PFSK-1 (cell line): ENCODE measurements at regions not wholly inside any gene's neighbourhood (a gene's known extent, or its start where the extent isn't known, plus 50 kb on each side); places are given as distances from the start of the nearest gene placed in this dataset.

Source experiments
- FOXP2 ChIP-seq: optimal IDR thresholded peaks from 2 replicates; pipeline ENCODE3; 2011; ENCODE audit warnings: borderline replicate concordance, control low read depth, inconsistent platforms; ENCODE audit not compliant: insufficient read depth; ENCODE audit errors: extremely low read length, extremely low read depth
- POLR2AphosphoS5 ChIP-seq: IDR thresholded peaks from 2 replicates; pipeline ENCODE4 v1.6.1; 2012; ENCODE audit warnings: low read depth, mild to moderate bottlenecking, control low read depth, low read length, moderate library complexity
- SIN3A ChIP-seq: IDR thresholded peaks from 2 replicates; pipeline ENCODE4 v1.6.1; 2012; ENCODE audit warnings: mild to moderate bottlenecking, low read length, moderate library complexity, borderline replicate concordance; ENCODE audit not compliant: insufficient read depth
- TAF1 ChIP-seq: IDR thresholded peaks from 2 replicates; pipeline ENCODE4 v1.6.1; 2012; ENCODE audit warnings: low read length, control low read depth, borderline replicate concordance; ENCODE audit not compliant: insufficient read depth
- TF ChIP-seq, protein P1 (sequence below), 2 experiments: IDR thresholded peaks; 2 replicates each; pipeline versions ENCODE4 v1.6.1 to v1.8.0; 2011 to 2012; ENCODE audit warnings: low read depth in 2 of 2, low read length in 2 of 2, control low read depth in 1 of 2, inconsistent platforms in 1 of 2, mild to moderate bottlenecking in 1 of 2, moderate library complexity in 1 of 2; ENCODE audit not compliant: insufficient read depth in 1 of 2

DNA sequence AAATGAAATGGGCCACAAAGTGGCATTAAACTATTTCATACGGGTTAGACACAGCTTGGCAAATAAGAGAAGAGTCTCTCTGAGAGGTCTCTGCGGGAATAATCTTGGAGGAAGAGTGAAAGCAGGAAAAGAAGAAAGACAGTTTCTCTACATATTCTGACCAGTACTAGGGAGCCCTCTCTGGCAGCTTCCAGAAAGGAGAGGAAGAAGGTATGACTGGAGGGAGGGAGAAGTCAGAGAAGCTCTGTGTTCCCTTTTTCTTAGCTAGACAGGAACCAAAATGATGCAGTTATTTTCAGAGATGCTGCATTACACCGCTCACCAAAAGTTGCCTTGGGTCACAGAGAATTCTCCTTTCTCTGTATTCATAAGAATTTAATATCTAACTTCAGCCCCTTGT, 382.1 kb downstream of the KCNA4 start:
- TF ChIP-seq, protein P1, sequence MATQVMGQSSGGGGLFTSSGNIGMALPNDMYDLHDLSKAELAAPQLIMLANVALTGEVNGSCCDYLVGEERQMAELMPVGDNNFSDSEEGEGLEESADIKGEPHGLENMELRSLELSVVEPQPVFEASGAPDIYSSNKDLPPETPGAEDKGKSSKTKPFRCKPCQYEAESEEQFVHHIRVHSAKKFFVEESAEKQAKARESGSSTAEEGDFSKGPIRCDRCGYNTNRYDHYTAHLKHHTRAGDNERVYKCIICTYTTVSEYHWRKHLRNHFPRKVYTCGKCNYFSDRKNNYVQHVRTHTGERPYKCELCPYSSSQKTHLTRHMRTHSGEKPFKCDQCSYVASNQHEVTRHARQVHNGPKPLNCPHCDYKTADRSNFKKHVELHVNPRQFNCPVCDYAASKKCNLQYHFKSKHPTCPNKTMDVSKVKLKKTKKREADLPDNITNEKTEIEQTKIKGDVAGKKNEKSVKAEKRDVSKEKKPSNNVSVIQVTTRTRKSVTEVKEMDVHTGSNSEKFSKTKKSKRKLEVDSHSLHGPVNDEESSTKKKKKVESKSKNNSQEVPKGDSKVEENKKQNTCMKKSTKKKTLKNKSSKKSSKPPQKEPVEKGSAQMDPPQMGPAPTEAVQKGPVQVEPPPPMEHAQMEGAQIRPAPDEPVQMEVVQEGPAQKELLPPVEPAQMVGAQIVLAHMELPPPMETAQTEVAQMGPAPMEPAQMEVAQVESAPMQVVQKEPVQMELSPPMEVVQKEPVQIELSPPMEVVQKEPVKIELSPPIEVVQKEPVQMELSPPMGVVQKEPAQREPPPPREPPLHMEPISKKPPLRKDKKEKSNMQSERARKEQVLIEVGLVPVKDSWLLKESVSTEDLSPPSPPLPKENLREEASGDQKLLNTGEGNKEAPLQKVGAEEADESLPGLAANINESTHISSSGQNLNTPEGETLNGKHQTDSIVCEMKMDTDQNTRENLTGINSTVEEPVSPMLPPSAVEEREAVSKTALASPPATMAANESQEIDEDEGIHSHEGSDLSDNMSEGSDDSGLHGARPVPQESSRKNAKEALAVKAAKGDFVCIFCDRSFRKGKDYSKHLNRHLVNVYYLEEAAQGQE (IDR thresholded peaks at IDR 0.05; ENCODE audit: insufficient read depth in 1 of 2, low read depth in 2 of 2, low read length in 2 of 2), result no peak
- no peak for TF ChIP-seq TAF1
- TF ChIP-seq SIN3A, result no peak
- TF ChIP-seq POLR2AphosphoS5, result no peak
- TF ChIP-seq FOXP2, result no peak

DNA sequence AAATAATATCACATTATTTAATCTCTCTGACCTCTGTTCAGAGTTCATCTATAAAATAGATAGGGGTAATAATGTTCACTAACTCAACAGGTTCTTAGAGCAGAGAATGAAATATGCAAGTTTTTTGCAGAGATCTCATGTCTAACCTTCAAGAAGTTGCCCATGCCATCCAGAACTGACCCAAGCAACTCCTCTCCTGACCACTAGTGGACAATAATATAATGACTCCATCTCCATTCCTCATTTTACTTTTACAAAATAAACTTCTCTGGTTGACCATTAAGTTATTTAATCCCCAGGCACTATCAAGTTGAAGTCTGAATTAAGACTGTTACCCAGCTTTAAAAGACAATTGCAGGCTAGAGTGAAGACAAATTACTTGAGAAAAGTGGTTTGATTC, 382.6 kb downstream of the KCNA4 start:
- TF ChIP-seq FOXP2 (no peak), SIN3A (no peak), POLR2AphosphoS5 (no peak), TAF1 (no peak)
- TF ChIP-seq, protein P1 (IDR thresholded peaks at IDR 0.05; ENCODE audit: insufficient read depth in 1 of 2, low read depth in 2 of 2, low read length in 2 of 2), result no peak

DNA sequence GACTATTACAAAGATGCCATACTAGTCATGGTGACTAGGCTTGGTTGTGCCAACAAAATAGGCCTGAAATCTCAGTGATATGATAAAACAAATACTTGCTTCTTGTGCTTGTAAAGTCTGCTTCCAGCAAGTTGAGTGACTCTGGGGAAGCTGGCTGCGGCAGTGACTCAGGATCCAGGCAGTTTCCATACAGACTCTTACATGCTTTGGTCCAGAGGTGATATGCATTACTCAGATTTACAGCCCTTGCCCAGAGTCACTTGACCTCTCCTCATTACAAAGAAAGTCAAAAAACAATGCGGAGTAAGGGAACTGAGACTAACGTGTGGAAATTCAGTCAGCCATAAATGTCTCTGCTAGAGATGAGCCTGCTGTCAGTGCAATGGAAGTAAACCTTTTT, 387.5 kb downstream of the KCNA4 start:
- TF ChIP-seq POLR2AphosphoS5 (no peak), FOXP2 (no peak), TAF1 (no peak), SIN3A (no peak)
- TF ChIP-seq, protein P1 (IDR thresholded peaks at IDR 0.05; ENCODE audit: insufficient read depth in 1 of 2, low read depth in 2 of 2, low read length in 2 of 2), result no peak

DNA sequence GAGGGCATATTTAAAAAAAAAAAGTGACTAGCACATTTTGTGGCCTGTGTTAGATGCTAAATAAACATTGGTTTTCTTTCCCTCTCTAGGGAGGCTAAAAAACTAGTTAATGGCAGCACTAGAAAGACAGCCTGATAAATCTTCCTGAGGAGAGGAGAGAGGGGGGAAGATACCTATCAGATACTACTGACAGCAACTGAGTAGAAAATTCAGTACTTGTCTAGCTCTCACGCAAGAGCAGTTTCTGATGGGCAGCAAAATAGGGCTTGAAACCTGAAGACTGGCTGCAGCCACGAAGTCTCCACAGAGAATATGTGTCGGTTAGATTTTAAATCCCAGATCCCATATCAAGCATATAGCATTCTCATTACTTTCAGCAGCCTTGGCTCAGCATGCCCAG, 388.2 kb downstream of the KCNA4 start:
- TF ChIP-seq TAF1 (no peak), FOXP2 (no peak), SIN3A (no peak), POLR2AphosphoS5 (no peak)
- TF ChIP-seq, protein P1 (IDR thresholded peaks at IDR 0.05; ENCODE audit: insufficient read depth in 1 of 2, low read depth in 2 of 2, low read length in 2 of 2), result no peak

DNA sequence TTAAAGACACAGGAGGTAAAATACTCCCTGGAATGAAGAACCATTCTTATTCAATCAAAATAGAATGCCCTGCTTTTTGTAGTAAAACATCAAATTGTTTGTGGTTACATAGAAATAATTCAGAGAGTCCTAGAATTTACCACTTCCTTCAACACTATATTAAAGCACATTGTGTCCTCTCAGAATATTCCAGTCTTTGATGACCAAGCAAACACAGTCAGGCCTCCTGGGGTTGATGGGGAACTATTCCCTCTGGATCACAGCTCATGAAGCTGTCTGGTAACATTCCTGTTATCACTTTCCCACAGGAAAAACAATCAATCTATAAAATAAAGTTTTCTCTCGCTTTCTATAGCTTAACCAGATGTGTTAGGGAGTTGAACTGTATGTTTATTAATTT, 389.3 kb downstream of the KCNA4 start:
- TF ChIP-seq, protein P1 (IDR thresholded peaks at IDR 0.05; ENCODE audit: insufficient read depth in 1 of 2, low read depth in 2 of 2, low read length in 2 of 2), result no peak
- TF ChIP-seq POLR2AphosphoS5 (no peak), TAF1 (no peak), FOXP2 (no peak)
